ENCODE measurements at regions not wholly inside any gene's neighbourhood (a gene's known extent, or its start where the extent isn't known, plus 50 kb on each side); places are given as distances from the start of the nearest gene placed in this dataset.

- no peak for TF ChIP-seq POLR2AphosphoS5 (IDR thresholded peaks at IDR 0.05)
- TF ChIP-seq CTCF (IDR thresholded peaks at IDR 0.05): no peak
- no peak for TF ChIP-seq EP300 (IDR thresholded peaks at IDR 0.05; ENCODE audit: low read depth)
Measured at GRCh38 chr3:115500795-115501194, 122.5 kb upstream of the GAP43 start.
